Retinal pigment epithelial cell (primary cell): ENCODE measurements at regions not wholly inside any gene's neighbourhood (a gene's known extent, or its start where the extent isn't known, plus 50 kb on each side); places are given as distances from the start of the nearest gene placed in this dataset.

Experiments used
- DNase-seq: peaks from one replicate; pipeline ENCODE4 v3.0.0-alpha.2; 2010; ENCODE audit warnings: low read depth
- H3K4me3 ChIP-seq: 2 replicates; pipeline ENCODE4 v1.5.1; 2011; ENCODE audit warnings: mild to moderate bottlenecking, low read length, control low read depth, moderate library complexity
- CTCF ChIP-seq: conservative IDR thresholded peaks from 2 replicates; pipeline ENCODE4 v1.5.1; 2011; ENCODE audit warnings: low read depth, low read length, control low read depth, inconsistent platforms

GRCh38 chr7:80385508-80385907 is 126.4 kb downstream of the GNAT3 start:
- no peak for TF ChIP-seq CTCF
- peak; percentile 63 for DNase-seq
- H3K4me3 ChIP-seq: no peak overlapping the region

GRCh38 chr7:80380957-80381356 is 130.9 kb downstream of the GNAT3 start:
- no peak overlapping the region for H3K4me3 ChIP-seq
- no peak for TF ChIP-seq CTCF
- no peak for DNase-seq

GRCh38 chr7:80379034-80379982 is 132.6 kb downstream of the GNAT3 start:
- DNase-seq: peak; percentile 83
- no peak for TF ChIP-seq CTCF

GRCh38 chr7:80374321-80374720 is 137.5 kb downstream of the GNAT3 start:
- no peak overlapping the region for H3K4me3 ChIP-seq
- DNase-seq: no peak
- no peak for TF ChIP-seq CTCF

More at GRCh38 chr7:80379034-80379982, 132.6 kb downstream of the GNAT3 start:
- H3K4me3 ChIP-seq: no peak overlapping the region

GRCh38 chr7:80373429-80374032 is 138.3 kb downstream of the GNAT3 start:
- H3K4me3 ChIP-seq: no peak overlapping the region
- no peak for DNase-seq
- TF ChIP-seq CTCF: no peak

- DNase-seq: no peak
- no peak overlapping the region for H3K4me3 ChIP-seq
- TF ChIP-seq CTCF: no peak
Observed at GRCh38 chr7:80372415-80372814, 139.4 kb downstream of the GNAT3 start.
